T-helper 1 cell treated with Interleukin-12 subunit alpha and Interleukin-12 subunit beta and Interleukin-4 antibody, amounts not matched to agents 30 ng/mL and 1 ng/mL, for 36 hours (primary cell): ENCODE measurements at regions not wholly inside any gene's neighbourhood (a gene's known extent, or its start where the extent isn't known, plus 50 kb on each side); places are given as distances from the start of the nearest gene placed in this dataset.

Experiments used
- intact Hi-C: fragments of 100-400 bp; cut with micrococcal nuclease; formaldehyde crosslinking; loops from one replicate; pipeline ENCODE4 v1.15.1; 2024

DNA sequence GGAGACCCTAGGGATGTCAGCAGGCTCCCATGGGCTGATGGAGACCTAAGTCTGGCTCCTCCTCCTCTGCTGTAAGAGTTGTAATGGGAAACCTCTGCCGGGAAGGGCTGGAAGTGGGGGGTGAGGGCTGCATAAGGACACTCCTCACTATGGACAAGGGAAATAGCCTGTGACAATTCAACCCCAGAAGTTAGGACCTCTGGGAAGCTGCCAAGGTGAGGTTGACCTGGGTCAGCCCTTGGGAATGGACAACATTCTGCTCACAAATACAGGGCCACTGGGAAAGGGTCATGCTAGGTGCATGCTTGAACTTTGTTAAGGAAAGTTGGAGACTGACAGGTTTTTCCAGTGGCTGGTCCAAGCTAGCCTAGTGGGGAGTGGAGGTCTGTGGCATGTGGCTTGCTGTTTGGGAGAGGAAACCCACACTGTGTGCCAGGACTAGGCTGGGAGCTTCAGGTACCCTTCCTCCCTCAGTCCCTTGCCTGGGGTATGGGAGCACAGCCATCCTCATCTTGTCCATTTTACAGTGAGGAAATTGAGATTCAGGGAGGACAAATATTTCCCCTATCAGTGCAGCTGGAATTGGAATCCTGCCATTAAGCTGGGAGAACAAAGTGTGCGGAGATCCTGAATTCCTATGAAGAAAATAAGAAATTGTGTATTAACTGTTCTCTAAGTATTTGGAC is 190.4 kb downstream of the SALL1 start:
- intact Hi-C loops: no loop called here

DNA sequence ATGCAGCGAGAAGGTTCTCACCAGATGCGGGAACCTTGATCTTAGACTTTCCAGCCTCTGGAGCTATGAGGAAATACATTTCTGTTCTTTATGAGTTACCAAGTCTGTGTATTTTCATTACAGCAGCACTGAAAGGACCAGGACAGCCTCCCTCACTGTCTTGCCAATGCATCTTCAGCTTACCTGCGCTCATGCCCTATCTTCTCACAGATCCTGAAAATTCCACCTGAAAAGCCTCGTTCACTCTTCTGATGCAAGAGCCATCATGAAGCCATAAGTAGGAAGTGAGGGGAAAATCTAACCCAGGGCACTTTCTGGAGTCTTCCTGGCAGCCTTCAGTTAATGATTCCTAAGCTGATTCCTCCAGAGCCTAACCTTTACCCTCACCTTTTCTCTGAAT is 194.0 kb downstream of the SALL1 start:
- intact Hi-C loops: no loop called here

DNA sequence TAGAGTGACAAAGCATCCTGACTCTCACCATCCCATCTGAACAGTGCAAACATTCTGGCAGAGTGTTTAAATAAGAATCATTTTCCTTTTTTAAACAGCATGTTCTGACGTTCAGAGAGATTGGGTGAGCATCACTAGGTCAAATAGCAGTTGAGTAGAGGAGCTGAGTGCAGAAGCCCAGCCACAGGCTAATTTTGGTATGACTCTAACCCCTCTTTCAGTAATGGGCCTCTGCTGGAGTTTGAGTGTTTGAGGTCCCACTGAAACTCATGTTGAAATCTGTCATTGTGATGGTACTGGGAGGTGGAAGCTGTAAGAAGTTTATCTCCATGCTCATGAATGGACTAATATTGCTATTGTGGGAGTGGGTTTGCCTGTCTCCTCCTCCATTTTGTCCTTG is 194.4 kb downstream of the SALL1 start:
- intact Hi-C loops: no loop called here

DNA sequence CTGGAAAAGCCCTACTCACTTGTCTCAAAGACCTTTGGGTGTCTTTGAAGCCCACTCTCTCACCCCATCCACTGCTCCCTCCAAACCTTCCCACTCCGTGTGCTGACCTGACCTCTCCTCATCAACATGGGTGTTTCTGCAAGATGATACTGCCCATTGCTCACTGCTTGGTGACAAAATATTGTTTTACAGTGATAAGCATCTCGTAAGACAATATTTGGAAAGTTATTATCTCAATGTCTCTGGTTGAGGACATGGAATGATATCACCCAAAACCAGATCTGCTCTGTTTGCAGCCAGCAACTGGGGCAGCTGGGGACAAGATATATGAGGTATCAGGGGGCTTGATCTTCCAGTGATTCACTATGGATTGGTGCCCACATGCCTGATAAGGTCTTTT is 195.8 kb downstream of the SALL1 start:
- intact Hi-C loops: no loop called here

DNA sequence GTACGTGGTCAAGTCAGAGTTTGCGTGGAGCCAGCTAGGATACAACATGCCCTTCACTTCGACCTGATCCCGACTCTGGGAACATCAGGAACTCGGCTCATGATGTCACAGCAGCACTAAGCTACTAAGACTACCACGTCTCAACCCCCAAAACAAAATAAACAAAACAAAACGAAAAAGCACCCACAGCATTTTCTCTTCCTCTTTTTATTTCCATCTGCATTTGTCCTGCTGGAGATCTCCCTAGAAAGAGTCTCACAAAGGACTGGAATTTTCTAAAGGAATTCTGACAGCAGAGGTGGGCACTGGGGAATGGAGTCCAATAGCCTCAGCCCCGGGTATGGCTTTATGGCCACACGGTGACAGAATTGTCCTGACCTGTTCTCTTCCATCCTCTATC is 196.6 kb downstream of the SALL1 start:
- intact Hi-C loops: no loop called here

DNA sequence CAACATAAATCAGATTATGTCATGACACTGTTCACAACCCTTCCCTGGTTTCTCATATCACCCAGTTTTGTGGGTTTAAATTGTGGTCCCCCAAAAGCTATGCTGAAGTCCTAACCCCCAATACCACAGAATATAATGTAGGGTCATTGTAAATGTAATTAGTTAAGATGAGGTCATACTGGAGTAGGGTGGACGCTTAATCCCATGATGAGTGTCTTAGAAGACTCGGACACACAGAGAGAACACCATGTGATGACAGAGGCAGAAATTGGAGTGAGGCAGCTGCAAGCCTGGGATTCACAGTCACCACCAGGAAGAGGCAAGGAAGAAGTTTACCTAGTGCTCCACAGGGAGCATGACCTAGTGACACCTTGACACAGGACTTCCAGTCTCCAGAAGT is 197.8 kb downstream of the SALL1 start:
- intact Hi-C loops: no loop called here

DNA sequence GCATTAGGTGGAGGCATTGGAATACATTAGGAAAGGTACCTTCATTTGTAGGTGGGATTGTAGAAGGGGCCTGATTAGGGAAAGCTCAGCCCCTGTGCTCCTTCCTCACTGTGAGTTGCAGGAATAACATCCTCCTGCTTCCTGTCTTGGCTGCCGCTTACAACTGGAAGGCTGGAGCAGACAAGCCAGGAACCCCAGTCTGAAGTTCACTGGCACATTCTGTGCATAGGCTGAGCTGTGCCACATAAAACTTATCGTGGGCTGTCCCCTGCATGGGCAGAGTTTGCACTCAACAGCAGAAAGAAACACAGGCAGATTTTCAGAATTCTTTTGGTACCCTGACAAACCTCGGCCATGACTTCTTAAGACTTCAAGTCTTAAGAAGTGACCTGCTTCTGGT is 200.1 kb downstream of the SALL1 start:
- intact Hi-C loops: no loop called here

DNA sequence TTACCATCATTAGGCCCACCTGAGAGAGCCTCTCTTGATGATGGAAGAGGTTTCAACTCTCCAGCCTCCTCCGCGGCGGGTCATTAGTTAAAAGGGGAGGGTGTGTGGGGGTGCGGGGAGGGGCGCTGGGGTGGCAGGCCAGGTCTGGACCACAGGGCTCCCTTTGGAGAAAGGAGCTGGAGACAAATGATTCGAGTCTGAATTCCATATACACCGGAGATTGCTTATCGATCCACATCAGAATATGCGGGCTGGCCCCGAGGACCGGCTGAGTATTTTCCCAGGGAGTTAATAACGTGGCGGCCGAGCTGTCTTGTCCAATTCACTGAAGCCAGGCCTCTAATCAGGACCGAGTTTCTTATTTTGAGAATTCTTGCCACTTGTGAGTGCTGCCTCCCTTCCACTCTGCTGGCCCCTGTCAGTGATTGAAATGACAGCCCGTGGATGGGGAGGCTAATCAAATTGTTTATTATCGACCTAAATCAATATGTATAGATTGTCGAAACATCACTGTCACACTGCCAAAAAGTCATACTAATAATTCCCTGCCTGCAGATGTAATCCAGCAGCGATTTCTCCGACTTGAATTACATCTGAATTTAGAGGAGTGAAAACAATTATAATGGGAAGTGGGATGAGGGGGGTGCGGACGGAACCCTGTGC is 202.7 kb downstream of the SALL1 start:
- intact Hi-C loops: no loop called here

DNA sequence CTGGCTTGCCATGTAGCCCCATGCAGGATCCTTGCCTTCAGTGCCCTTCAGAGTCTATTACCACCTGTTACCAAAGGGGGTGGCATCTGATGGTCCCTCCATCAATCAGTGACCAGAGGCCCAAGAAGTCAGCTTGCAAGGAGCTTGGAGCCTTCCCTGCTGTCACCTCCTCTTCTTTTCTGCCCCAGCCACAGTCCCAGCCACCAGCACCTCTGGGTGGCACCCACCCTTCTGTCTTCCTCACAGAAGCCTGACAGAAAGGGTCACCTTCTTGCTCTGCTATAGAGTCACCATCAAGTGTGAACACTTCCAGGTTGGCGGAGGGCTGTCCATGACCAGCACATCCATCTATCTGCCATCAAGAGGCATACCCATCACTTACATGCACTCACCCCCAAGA is 203.2 kb downstream of the SALL1 start:
- intact Hi-C loops: no loop called here

DNA sequence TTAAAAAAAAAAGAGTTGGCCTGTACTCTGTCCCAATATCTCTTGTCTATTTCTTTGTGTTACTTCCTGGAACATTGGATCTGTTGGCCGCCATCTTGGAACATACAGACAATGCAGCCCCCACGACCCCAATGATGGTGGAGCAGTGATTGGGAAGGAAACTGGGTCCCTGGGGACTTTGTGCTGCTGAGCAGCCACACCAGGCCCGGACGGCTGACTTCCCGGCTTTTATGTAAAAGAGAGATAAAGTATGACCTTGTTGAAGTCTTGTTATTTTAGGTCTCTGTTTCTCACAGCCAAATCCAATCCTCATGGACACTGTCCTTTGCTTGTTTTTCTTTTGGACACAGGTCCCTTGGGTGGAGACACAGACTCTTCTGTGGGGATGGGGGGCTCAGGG is 204.5 kb downstream of the SALL1 start:
- intact Hi-C loops: no loop called here

DNA sequence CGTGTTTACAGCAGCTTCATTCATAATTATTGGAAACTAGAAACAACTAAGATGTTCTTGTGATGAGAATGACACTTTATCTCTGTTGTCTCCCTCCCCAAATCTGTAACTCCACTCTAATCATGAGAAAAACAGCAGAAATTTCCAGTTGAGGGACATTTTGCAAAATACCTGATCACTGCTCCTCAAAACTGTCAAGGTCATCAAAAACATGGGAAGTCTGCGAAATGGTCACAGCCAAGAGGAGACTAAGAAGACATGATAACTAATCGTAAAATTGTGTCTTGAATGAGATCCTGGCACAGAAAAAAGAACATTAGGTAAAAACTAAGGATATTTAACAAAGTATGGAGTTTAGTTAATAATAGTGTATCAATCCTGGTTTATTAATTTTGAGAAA is 204.2 kb downstream of the CYLD start:
- intact Hi-C loops: no loop called here

DNA sequence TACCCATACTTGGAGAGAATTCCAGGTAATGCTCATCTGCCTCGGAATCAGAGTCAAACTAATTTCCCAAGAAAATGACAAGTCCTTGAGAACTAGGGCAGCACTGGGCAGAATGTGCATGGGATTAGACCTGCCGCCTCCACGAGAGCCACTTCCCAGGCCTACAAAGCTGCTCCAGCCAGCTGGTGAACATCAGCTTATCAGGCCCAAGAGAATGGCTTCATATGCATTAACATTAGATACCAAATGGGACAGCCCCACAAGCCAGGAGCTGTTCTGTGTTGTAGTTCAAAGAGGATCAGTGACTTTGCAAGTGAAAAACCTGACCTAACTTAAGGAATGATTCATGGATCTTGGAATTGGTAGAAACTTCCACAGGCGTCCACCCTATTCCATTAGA is 203.3 kb downstream of the CYLD start:
- intact Hi-C loops: no loop called here

DNA sequence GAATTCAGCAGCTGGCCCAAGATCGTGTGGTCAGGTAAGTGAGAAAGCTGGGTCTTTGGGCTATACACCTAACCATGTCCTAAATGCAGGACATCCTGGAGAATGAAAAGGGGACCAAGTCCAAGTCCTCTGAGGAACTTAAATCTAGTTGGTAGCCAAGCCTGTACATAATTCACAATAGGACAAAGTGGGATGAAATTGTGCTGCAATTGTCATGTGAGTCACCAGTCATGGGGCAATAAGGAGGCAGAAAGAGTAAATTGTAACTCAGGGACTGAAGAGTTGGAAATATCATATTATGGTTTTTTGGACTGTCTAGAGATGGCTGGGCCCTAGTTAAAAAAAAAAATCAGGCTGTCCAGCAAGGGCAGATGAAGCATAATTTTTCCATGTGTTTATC is 202.6 kb downstream of the CYLD start:
- intact Hi-C loops: no loop called here

DNA sequence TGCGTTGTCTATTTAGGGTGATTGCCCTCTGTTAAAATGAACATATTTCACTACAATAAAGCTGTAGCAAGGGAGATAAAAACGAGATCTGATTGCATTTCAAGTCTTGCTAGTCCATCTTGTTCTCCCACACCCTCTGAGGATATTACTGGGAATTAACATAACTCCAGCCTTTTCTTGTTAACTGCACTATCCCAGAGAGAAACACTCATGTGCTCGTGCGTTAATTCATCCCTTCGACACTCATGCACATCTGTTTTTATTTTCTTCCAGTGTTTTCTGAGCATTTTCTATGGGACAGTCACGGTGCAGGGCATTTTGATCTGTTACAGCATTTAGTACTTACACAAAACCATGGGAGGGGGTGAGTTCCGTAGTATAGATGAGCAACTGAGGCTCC is 202.1 kb downstream of the CYLD start:
- intact Hi-C loops: no loop called here

DNA sequence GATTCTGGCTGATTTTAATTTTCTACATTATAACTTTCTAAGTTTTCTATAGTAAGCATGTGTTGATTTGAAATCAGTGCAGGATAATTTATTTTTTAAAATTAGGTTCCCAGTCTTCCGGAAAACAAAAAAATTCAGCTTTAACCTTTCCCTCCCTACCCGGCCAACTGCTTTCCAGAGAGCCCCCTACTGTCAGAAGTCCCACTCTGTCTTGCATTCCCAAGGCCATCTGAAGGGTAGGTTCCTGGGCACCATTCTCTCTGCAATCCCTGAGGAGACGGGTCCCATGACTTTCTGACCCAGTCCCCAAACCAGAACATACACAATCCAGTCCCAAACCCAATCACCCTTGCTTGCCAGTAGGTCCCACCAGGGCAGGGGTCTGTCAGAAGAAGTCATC is 200.3 kb downstream of the CYLD start:
- intact Hi-C loops: no loop called here

DNA sequence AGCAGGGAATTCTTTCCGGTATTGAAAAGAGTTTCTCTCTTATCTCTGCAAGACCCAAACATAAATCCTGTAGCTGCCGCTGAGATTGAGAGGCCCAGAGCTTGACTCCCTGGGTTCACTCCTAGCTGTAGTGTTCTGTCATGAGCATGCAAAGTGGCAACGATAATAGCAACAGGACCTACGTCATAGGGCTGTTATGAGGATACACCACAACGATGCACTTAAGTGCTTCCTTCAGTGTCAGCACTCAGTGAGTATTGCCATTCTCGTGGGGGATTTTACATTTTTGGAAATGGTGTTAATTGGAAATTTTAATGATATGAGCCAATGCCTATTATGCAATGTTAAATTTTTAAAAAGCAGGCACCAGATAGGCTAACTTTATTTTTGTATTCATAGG is 199.8 kb downstream of the CYLD start:
- intact Hi-C loops: no loop called here

DNA sequence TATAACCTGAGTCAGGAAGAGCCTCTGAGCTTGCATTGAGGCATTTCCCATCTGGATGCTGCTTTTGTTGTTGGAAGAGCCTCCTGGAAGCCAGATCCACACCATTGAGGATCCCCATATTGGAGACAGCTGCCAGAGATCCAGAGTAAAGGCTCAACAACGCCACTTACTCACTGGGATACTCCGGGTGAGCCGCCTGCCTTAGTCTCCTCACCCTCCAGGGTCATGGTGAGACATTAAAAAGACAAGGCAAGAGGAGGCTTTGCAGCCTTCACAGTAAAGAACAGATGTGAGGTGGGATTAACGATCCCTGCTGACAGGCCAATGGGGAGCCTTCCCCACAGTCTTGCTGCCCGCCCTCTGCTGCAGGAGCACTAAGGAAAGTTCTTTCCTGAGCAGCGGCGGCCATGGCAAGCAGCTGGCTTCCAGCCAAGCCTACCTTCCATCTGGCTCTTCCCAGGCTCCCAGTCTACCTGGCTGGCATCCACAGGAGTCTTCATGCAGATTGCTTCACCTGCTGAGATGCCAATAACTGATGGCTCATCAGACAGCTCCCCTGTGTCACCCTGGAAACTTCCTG is 198.5 kb downstream of the CYLD start:
- intact Hi-C loops: no loop called here

DNA sequence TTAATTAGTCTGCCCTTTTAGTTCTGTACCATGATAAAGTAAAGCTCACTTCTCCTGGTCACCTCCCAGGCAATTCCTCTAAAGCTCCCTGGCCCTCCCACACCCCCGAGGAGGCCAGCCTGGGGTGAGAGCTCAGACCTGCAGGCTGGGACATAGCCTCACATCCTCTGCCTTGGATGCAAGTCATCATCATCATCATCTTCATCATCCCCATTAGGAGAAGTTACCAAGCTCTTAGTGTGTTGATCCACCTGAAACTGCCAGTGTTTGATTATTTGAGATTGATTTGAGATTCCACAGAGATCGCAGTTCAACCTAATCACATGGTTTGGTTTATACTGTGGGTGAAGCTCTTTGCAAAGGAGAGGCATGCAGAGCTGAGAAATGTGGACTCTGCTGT is 197.5 kb downstream of the CYLD start:
- intact Hi-C loops: no loop called here

DNA sequence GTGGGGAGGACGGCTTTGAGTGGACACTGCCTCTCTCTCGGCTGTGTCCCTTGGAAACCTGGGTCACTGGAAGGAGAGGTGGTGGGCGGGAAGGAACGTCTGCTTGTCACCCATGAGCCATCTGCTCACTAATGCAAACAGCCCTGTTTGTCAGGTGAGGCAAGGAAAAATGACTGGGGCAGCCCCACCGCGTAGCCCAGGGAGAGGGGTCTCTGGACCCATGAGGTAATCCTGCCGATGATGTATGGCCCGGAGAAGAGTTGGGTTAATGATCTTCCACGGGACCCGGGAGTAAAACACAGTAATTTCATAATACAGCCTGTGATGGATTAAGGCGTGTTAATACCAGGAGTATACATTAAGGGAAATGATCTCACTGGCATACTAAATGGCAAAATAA is 197.0 kb downstream of the CYLD start:
- intact Hi-C loops: no loop called here

DNA sequence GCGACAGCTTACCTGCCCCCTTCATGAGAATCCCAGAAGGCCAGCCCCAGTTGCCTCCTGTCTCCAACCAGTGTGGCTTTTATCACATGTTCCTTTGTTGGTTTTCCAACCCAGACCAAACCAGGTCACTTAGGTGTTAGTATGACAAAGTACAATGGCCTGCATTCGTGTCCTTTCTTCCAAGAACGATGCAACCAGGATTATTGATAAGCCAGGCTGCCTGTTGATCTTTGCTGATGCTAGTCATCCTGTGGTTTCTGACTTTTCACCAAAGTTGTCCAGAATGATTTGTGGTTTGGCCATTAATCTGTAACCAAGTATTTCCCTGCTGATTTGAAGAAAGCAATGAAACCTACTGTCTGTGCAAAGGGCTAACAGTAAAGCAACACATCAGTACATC is 191.4 kb downstream of the CYLD start:
- intact Hi-C loops: no loop called here

DNA sequence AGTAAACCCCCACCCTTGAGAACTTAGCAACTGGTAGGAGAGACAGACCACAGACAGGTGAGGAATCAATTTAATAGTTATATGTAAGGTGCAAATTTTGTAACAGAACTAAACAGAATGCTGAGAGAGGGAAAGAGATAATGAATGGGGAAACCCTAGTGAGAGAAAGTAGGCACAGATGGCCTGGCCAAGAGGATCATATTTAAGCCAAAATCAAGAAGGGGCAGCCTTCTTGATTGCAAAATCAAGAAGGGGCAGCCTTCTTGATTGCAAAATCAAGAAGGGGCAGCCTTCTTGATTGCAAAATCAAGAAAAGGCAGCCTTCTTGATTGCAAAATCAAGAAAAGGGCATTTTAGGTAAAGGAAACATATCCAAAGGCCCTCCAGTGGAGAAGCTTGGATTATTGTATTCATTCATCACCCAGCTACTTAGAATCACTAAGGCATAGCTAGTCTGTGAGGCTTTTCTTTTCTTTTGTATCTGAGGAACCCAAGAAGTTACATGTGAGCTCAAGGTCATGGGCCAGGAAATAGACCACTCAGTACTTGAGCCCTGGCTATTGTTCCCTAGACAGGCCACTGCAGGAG is 190.6 kb downstream of the CYLD start:
- intact Hi-C loops: no loop called here

DNA sequence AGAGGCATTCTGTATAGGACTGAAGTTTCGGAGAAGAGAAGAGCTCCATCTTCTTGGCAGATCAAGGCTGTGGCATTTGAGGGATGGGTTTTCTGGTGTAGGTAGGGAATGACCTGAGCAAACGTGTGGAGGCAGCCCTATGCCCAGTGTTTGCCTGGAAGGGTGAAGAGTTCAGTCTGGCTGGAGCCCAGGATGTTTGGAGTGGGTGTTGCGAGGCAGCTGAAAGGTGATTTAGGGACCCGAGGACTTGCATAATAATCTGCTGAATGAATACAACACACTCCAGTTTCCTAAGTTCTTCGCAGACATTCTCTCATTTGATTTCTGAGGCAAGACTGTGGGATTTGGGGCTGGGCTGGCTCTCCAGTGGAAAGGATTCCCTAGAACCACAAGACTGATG is 186.2 kb downstream of the CYLD start:
- intact Hi-C loops: no loop called here
